GM12878 (cell line): ENCODE measurements at regions not wholly inside any gene's neighbourhood (a gene's known extent, or its start where the extent isn't known, plus 50 kb on each side); places are given as distances from the start of the nearest gene placed in this dataset.

Source experiments
- ATAC-seq: fragments of 200-7000 bp; cut with Tn5 transposase; 3 replicates; pipeline ENCODE4 v1.9.1; 2020; ENCODE audit warnings: mild to moderate bottlenecking, moderate library complexity
- BruUV-seq: library from RNA; stranded (reverse); fragments of 400-500 nt; replicated peaks from 2 replicates; lab custom pipeline; 2021; lab: Mats Ljungman, UMichigan
- CTCF ChIA-PET: fragments of 300-600 bp; sonication (Branson Sonifier 250); formaldehyde crosslinking; extraction: SDS; loops from one replicate; lab custom pipeline; 2021; ENCODE audit warnings: inconsistent platforms; lab: Yijun Ruan, JAX
- POLR2A ChIA-PET: fragments of 350-600 bp; formaldehyde crosslinking; extraction: SDS; loops from one replicate; lab custom pipeline; 2021; ENCODE audit warnings: inconsistent platforms; lab: Charles Lee
- RAD21 ChIA-PET: fragments of 300-600 bp; sonication (Branson Sonifier 250); formaldehyde crosslinking; loops from one replicate; lab custom pipeline; 2023; ENCODE audit warnings: antibody characterized with exemption; ENCODE audit not compliant: unreplicated experiment; lab: Charles Lee
- SMC1A ChIA-PET: fragments of 300-600 bp; sonication (Branson Sonifier 250); formaldehyde crosslinking; loops from one replicate; lab custom pipeline; 2023; ENCODE audit not compliant: unreplicated experiment, uncharacterized antibody; lab: Charles Lee
- DNase-seq: peaks from one replicate; pipeline ENCODE4 v3.0.0-alpha.2; 2011; ENCODE audit warnings: low read depth, low spot score
- FAIRE-seq: peaks from 3 replicates; lab custom pipeline; 2011; peaks lifted over from hg19 to GRCh38; lab: Jason Lieb, UNC
- H2AFZ ChIP-seq: 2 replicates; pipeline ENCODE4 v1.6.0; 2011; ENCODE audit warnings: low read depth, low read length, control low read depth; ENCODE audit not compliant: control insufficient read depth
- H3K27ac ChIP-seq: 2 replicates; pipeline ENCODE4 v1.5.1; 2011; ENCODE audit warnings: control low read depth; ENCODE audit not compliant: control insufficient read depth, insufficient read depth
- H3K27me3 ChIP-seq, 2 experiments: replicated peaks in 1 of 2; 2 replicates each; pipeline versions ENCODE4 v1.6.0 to v1.6.1; 2011; ENCODE audit warnings: low read length in 1 of 2; ENCODE audit not compliant: control insufficient read depth in 2 of 2, insufficient read depth in 2 of 2
- H3K36me3 ChIP-seq, 2 experiments: 2 replicates each; pipeline ENCODE4 v1.5.1; 2011; ENCODE audit warnings: low read length in 1 of 2; ENCODE audit not compliant: control insufficient read depth in 2 of 2, insufficient read depth in 2 of 2
- H3K4me1 ChIP-seq: 2 replicates; pipeline ENCODE4 v1.6.1; 2011; ENCODE audit warnings: mild to moderate bottlenecking, low read length, moderate library complexity, mixed read lengths; ENCODE audit not compliant: control insufficient read depth, insufficient read depth
- H3K4me2 ChIP-seq: 2 replicates; pipeline ENCODE4 v1.6.0; 2011; ENCODE audit warnings: control low read depth; ENCODE audit not compliant: control insufficient read depth, insufficient read depth
- H3K4me3 ChIP-seq: fragments of 200-600 bp; sonication (generic); 2 replicates; pipeline ENCODE4 v1.5.1; 2016
- H3K79me2 ChIP-seq: 2 replicates; pipeline ENCODE4 v1.6.0; 2011; ENCODE audit warnings: low read length; ENCODE audit not compliant: control insufficient read depth, insufficient read depth
- H3K9ac ChIP-seq: 2 replicates; pipeline ENCODE4 v1.8.0; 2011; ENCODE audit warnings: low read length, control low read depth, mixed read lengths; ENCODE audit not compliant: control insufficient read depth, insufficient read depth
- H3K9me3 ChIP-seq: replicated peaks from 3 replicates; pipeline ENCODE4 v1.5.1; 2011; ENCODE audit warnings: mild to moderate bottlenecking, low read length; ENCODE audit not compliant: control insufficient read depth, insufficient read depth
- H4K20me1 ChIP-seq: 2 replicates; pipeline ENCODE4 v1.6.0; 2011; ENCODE audit not compliant: control insufficient read depth, insufficient read depth
- EED ChIP-seq: sonication (generic); IDR thresholded peaks from 2 replicates; pipeline ENCODE4 v1.6.1; 2016; ENCODE audit warnings: antibody characterized with exemption, low read depth
- ESRRA ChIP-seq: IDR thresholded peaks from 2 replicates; pipeline ENCODE4 v1.6.1; 2012; ENCODE audit warnings: mild to moderate bottlenecking, low read length, improper control_type of control experiment
- GATAD2B ChIP-seq: fragments of 450-650 bp; conservative IDR thresholded peaks from 2 replicates; pipeline ENCODE4 v1.6.1; 2017; ENCODE audit warnings: low read depth, mild to moderate bottlenecking, moderate library complexity
- HDAC6 ChIP-seq: fragments of 200-600 bp; sonication (generic); IDR thresholded peaks from one replicate; pipeline ENCODE4 v1.8.0; 2017; ENCODE audit warnings: antibody characterized with exemption; ENCODE audit not compliant: unreplicated experiment
- IRF5 ChIP-seq: fragments of 450-650 bp; IDR thresholded peaks from 2 replicates; pipeline ENCODE4 v1.6.1; 2017; ENCODE audit warnings: borderline replicate concordance
- POU2F2 ChIP-seq: IDR thresholded peaks from 3 replicates; pipeline ENCODE4 v1.6.1; 2011; ENCODE audit warnings: low read depth, mild to moderate bottlenecking, low read length, borderline replicate concordance
- SMAD5 ChIP-seq: IDR thresholded peaks from 2 replicates; pipeline ENCODE4 v1.6.1; 2016; ENCODE audit warnings: antibody characterized with exemption, low read depth
- SMARCA5 ChIP-seq: fragments of 450-650 bp; IDR thresholded peaks from 2 replicates; pipeline ENCODE4 v1.6.1; 2017; ENCODE audit warnings: mild to moderate bottlenecking
- SPI1 ChIP-seq: IDR thresholded peaks from 2 replicates; pipeline ENCODE4 v1.6.1; 2011; ENCODE audit warnings: low read depth, mild to moderate bottlenecking, low read length, moderate library complexity, borderline replicate concordance; ENCODE audit not compliant: insufficient read depth
- TBL1XR1 ChIP-seq: IDR thresholded peaks from 2 replicates; pipeline ENCODE4 v1.6.1; 2012; ENCODE audit warnings: low read depth, low read length, improper control_type of control experiment
- USF2 ChIP-seq: IDR thresholded peaks from 2 replicates; pipeline ENCODE4 v1.6.1; 2011; ENCODE audit warnings: low read depth, low read length, improper control_type of control experiment, borderline replicate concordance
- ZBTB33 ChIP-seq: fragments of 450-650 bp; IDR thresholded peaks from 2 replicates; pipeline ENCODE4 v1.6.1; 2017; ENCODE audit warnings: mild to moderate bottlenecking
- ZNF384 ChIP-seq: IDR thresholded peaks from 2 replicates; pipeline ENCODE4 v1.6.1; 2012; ENCODE audit warnings: low read depth, mild to moderate bottlenecking, low read length, improper control_type of control experiment, borderline replicate concordance
- WGBS: methylation state at CpG from one replicate; pipeline ENCODE4 v1.1.6; 2016; ENCODE audit warnings: low lambda C conversion rate; ENCODE audit not compliant: insufficient replicate concordance, insufficient coverage; ENCODE audit errors: missing lambda C conversion rate; 5-methylcytosine and 5-hydroxymethylcytosine counted together
- in situ Hi-C: fragments of 300-500 bp; cut with MboI; formaldehyde crosslinking; loops from 9 replicates; pipeline ENCODE4 v1.14.3; 2018; ENCODE audit warnings: mixed read lengths
- intact Hi-C: fragments of 100-400 bp; cut with micrococcal nuclease; formaldehyde crosslinking; loops from one replicate; pipeline ENCODE4 v1.14.2; 2022; ENCODE audit not compliant: unreplicated experiment

- Histone ChIP-seq H3K9ac (no peak overlapping the region), H3K27me3 (no peaks in the 10 kb centered on the region), H4K20me1 (no peaks in the 10 kb centered on the region), H3K4me2 (no peak overlapping the region), H3K36me3 (no peaks in the 10 kb centered on the region), H3K27ac (no peak overlapping the region), H3K4me3 (no peak overlapping the region), H3K79me2 (peaks cover 2% of the 10 kb centered on the region), H3K4me1 (peaks cover 10% of the 10 kb centered on the region)
- ATAC-seq (no peak), DNase-seq (no peak), FAIRE-seq (no peak)
- SMC1A ChIA-PET = no interaction called here
- RAD21 ChIA-PET = no interaction called here
- intact Hi-C loops = no loop called here
- 58% methylated on average over 15 of the region's 15 CpGs for WGBS
- in situ Hi-C loops = no loop called here
- TF ChIP-seq TBL1XR1 = no peak
- TF ChIP-seq, all 136 proteins: peak for 0
- ChIA-PET CTCF (no interaction called here), POLR2A (no interaction called here)
- BruUV-seq = no TSS peak
- H2AFZ ChIP-seq = no peak overlapping the region
- H3K9me3 ChIP-seq = no peaks in the 10 kb centered on the region; the same call in 2 of the 3 replicates
Measured at GRCh38 chr21:43348170-43348766, 78.7 kb downstream of the SIK1 start.

- in situ Hi-C loops = no loop called here
- SMC1A ChIA-PET = no interaction called here
- RAD21 ChIA-PET = no interaction called here
- FAIRE-seq (no peak), ATAC-seq (no peak), DNase-seq (no peak)
- intact Hi-C loops = no loop called here
- CTCF ChIA-PET = no interaction called here
- no TSS peak for BruUV-seq
- POLR2A ChIA-PET = no interaction called here
- no peaks in the 10 kb centered on the region for H3K36me3 ChIP-seq
- H3K9ac ChIP-seq = no peak overlapping the region
- no peaks in the 10 kb centered on the region; the same call in 2 of the 3 replicates for H3K9me3 ChIP-seq
- H3K79me2 ChIP-seq = no peaks in the 10 kb centered on the region
- H3K4me1 ChIP-seq = peaks cover 7% of the 10 kb centered on the region
- H4K20me1 ChIP-seq = no peaks in the 10 kb centered on the region
- H3K27me3 ChIP-seq = no peaks in the 10 kb centered on the region
- H2AFZ ChIP-seq = no peak overlapping the region
- H3K4me3 ChIP-seq = no peak overlapping the region
- H3K27ac ChIP-seq = no peak overlapping the region
- H3K4me2 ChIP-seq = no peak overlapping the region
- 81% methylated on average over 21 of the region's 21 CpGs for WGBS
- TF ChIP-seq ZBTB33 = no peak
- no peak for TF ChIP-seq HDAC6
- TF ChIP-seq SPI1 = no peak
- no peak for TF ChIP-seq SMAD5
- no peak for TF ChIP-seq EED
- TF ChIP-seq GATAD2B = no peak
- TF ChIP-seq USF2 = no peak
- no peak for TF ChIP-seq IRF5
- TF ChIP-seq SMARCA5 = no peak
- TF ChIP-seq ESRRA = no peak
- TF ChIP-seq ZNF384 = no peak
- no peak for TF ChIP-seq POU2F2
Measured at GRCh38 chr21:43347461-43348169, 79.3 kb downstream of the SIK1 start.
